ENCODE measurements at regions not wholly inside any gene's neighbourhood (a gene's known extent, or its start where the extent isn't known, plus 50 kb on each side); places are given as distances from the start of the nearest gene placed in this dataset.

DNA sequence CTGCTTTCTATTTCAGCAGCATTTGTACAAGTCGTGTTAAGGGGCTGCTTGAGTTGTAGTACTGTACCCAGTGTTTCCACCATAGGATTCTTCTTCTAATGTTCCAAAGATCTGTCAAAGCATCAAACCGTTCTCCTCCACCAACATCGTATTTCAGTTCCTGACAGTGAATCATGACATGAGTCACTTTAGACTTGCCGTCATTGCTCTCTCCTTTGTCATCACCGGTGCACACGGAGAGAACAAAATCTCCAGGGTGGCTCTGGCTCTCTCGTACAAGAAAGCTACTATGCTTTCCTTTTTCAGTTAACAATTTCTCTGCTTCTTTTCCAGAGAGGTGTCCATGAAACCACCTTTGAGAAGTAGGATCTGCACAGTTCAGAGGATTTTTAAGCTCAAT lies 270.9 kb upstream of the CCDC54 start:
- TF ChIP-seq, protein P1, sequence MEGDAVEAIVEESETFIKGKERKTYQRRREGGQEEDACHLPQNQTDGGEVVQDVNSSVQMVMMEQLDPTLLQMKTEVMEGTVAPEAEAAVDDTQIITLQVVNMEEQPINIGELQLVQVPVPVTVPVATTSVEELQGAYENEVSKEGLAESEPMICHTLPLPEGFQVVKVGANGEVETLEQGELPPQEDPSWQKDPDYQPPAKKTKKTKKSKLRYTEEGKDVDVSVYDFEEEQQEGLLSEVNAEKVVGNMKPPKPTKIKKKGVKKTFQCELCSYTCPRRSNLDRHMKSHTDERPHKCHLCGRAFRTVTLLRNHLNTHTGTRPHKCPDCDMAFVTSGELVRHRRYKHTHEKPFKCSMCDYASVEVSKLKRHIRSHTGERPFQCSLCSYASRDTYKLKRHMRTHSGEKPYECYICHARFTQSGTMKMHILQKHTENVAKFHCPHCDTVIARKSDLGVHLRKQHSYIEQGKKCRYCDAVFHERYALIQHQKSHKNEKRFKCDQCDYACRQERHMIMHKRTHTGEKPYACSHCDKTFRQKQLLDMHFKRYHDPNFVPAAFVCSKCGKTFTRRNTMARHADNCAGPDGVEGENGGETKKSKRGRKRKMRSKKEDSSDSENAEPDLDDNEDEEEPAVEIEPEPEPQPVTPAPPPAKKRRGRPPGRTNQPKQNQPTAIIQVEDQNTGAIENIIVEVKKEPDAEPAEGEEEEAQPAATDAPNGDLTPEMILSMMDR (conservative IDR thresholded peaks at IDR 0.05), result no peak
- no peak for TF ChIP-seq ZFX (IDR thresholded peaks at IDR 0.05)
